Gastroesophageal sphincter (tissue), 4 donors: ENCODE measurements at regions not wholly inside any gene's neighbourhood (a gene's known extent, or its start where the extent isn't known, plus 50 kb on each side); places are given as distances from the start of the nearest gene placed in this dataset.

Source experiments
- ATAC-seq: fragments of 150-250 bp; one replicate; pipeline ENCODE4 v1.9.1; 2016; ENCODE audit warnings: mild to moderate bottlenecking, moderate library complexity
- H3K27ac ChIP-seq, 4 donors: fragments of 200-600 bp; sonication (generic) in 3 of 4; 1 replicate in 3 of 4; 2 replicates in 1 of 4; pipeline ENCODE4 v1.5.1; 2016 to 2019
- H3K27me3 ChIP-seq: fragments of 200-600 bp; sonication (generic); one replicate; pipeline ENCODE4 v1.5.1; 2019
- H3K36me3 ChIP-seq, 2 donors: fragments of 200-600 bp; sonication (generic); one replicate each; pipeline ENCODE4 v1.5.1; 2019; ENCODE audit warnings: control low read depth in 1 of 2
- H3K4me1 ChIP-seq, 3 donors: fragments of 200-600 bp; sonication (generic); 1 replicate in 2 of 3; 2 replicates in 1 of 3; pipeline ENCODE4 v1.5.1; 2016 to 2019; ENCODE audit warnings: control low read depth in 2 of 3
- H3K4me3 ChIP-seq, 2 donors: fragments of 200-600 bp; sonication (generic); one replicate each; pipeline ENCODE4 v1.5.1; 2019; ENCODE audit warnings: mild to moderate bottlenecking in 1 of 2, moderate library complexity in 1 of 2
- H3K9me3 ChIP-seq, 3 donors: fragments of 200-600 bp; sonication (generic); one replicate each; pipeline ENCODE4 v1.5.1; 2017 to 2019; ENCODE audit warnings: control low read depth in 2 of 3
- EP300 ChIP-seq: sonication (generic); formaldehyde crosslinking; IDR thresholded peaks from one replicate; pipeline ENCODE4 v1.6.1; 2017; ENCODE audit warnings: antibody characterized with exemption, mild to moderate bottlenecking
- POLR2A ChIP-seq, 2 donors: fragments of 450-650 bp; IDR thresholded peaks; one replicate each; pipeline ENCODE4 v1.6.1; 2017; ENCODE audit warnings: antibody characterized with exemption in 2 of 2, mild to moderate bottlenecking in 2 of 2, moderate library complexity in 1 of 2
- POLR2AphosphoS5 ChIP-seq: sonication (generic); formaldehyde crosslinking; IDR thresholded peaks from one replicate; pipeline ENCODE4 v1.6.1; 2017; ENCODE audit warnings: antibody characterized with exemption
- WGBS, 2 donors: methylation state at CpG; one replicate each; pipeline ENCODE4 v1.1.5; 2018; ENCODE audit warnings: low coverage in 1 of 2; 5-methylcytosine and 5-hydroxymethylcytosine counted together
- TF ChIP-seq, protein P1 (sequence below), 4 experiments: fragments of 200-600 bp in 2 of 4; fragments of 450-650 bp in 2 of 4; sonication (generic) in 1 of 4; IDR thresholded peaks; one replicate each; pipeline ENCODE4 v1.5.1; 2017 to 2019; ENCODE audit warnings: antibody characterized with exemption in 4 of 4, mild to moderate bottlenecking in 2 of 4, moderate library complexity in 2 of 4

DNA sequence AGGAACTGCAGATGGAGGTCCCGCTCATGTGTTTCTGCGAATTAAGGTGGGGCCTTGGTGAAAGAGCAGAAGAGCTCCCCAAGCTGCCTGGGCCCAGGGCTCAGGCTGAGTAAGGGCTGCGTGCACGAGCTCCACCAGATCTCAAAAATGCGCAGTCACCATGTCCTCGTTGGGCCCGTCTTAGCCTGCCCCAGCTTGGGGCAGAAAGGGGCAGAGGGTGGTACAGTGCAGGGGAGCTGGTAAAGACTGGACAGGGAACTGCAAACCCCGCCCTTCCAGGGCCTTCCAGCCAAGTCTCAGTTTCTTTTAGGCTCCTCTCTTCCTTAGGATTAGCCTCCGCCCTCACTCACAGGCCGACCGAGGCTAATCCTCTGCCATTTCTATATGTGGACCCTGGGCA lies 101.6 kb downstream of the FOXF2 start:
- ATAC-seq, result no peak
- Histone ChIP-seq H3K36me3 (no peaks in the 10 kb centered on the region), H3K4me3 (no peak overlapping the region), H3K27ac (no peak overlapping the region), H3K4me1 (no peaks in the 10 kb centered on the region), H3K27me3 (no peaks in the 10 kb centered on the region), H3K9me3 (peaks cover 0 to 7% (median 0%) of the 10 kb centered on the region in 3 donors)
- WGBS, 2 donors, result 93% methylated on average over 3 to 5 of the region's 11 CpGs
- TF ChIP-seq, protein P1, sequence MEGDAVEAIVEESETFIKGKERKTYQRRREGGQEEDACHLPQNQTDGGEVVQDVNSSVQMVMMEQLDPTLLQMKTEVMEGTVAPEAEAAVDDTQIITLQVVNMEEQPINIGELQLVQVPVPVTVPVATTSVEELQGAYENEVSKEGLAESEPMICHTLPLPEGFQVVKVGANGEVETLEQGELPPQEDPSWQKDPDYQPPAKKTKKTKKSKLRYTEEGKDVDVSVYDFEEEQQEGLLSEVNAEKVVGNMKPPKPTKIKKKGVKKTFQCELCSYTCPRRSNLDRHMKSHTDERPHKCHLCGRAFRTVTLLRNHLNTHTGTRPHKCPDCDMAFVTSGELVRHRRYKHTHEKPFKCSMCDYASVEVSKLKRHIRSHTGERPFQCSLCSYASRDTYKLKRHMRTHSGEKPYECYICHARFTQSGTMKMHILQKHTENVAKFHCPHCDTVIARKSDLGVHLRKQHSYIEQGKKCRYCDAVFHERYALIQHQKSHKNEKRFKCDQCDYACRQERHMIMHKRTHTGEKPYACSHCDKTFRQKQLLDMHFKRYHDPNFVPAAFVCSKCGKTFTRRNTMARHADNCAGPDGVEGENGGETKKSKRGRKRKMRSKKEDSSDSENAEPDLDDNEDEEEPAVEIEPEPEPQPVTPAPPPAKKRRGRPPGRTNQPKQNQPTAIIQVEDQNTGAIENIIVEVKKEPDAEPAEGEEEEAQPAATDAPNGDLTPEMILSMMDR (IDR thresholded peaks at IDR 0.05), result no peak
- no peak for TF ChIP-seq POLR2A (IDR thresholded peaks at IDR 0.05)
- TF ChIP-seq POLR2AphosphoS5, result no peak
- TF ChIP-seq EP300, result no peak

- 66 to 79% methylated on average over 4 to 7 of the region's 10 CpGs for WGBS, 2 donors
- H3K9me3 ChIP-seq, result peaks cover 0 to 10% (median 0%) of the 10 kb centered on the region in 3 donors
- no peaks in the 10 kb centered on the region for H3K36me3 ChIP-seq
- no peaks in the 10 kb centered on the region for H3K4me1 ChIP-seq
- no peak overlapping the region for H3K27ac ChIP-seq
- TF ChIP-seq EP300 (no peak), POLR2A (IDR thresholded peaks at IDR 0.05) (no peak), POLR2AphosphoS5 (no peak)
- TF ChIP-seq, protein P1 (IDR thresholded peaks at IDR 0.05), result no peak
- no peak overlapping the region for H3K4me3 ChIP-seq
- no peak for ATAC-seq
- no peaks in the 10 kb centered on the region for H3K27me3 ChIP-seq
Observed at GRCh38 chr6:1491591-1492319, 102.4 kb downstream of the FOXF2 start.

- Histone ChIP-seq H3K4me3 (no peak overlapping the region), H3K27ac (no peak overlapping the region), H3K36me3 (no peaks in the 10 kb centered on the region), H3K9me3 (peaks cover 0 to 10% (median 0%) of the 10 kb centered on the region in 3 donors), H3K27me3 (no peaks in the 10 kb centered on the region), H3K4me1 (peaks cover 0 to 6% (median 0%) of the 10 kb centered on the region in 3 donors)
- ATAC-seq, result no peak
- 78 to 89% methylated on average over 4 of the region's 9 CpGs for WGBS, 2 donors
- no peak for TF ChIP-seq POLR2A (IDR thresholded peaks at IDR 0.05)
- TF ChIP-seq POLR2AphosphoS5, result no peak
- TF ChIP-seq EP300, result no peak
- TF ChIP-seq, protein P1 (IDR thresholded peaks at IDR 0.05), result no peak
Observed at GRCh38 chr6:1494671-1495070, 105.3 kb downstream of the FOXF2 start.

GRCh38 chr6:1495344-1495743 lies 106.0 kb downstream of the FOXF2 start:
- H3K9me3 ChIP-seq, result peaks cover 0 to 10% (median 0%) of the 10 kb centered on the region in 3 donors
- H3K36me3 ChIP-seq, result no peaks in the 10 kb centered on the region
- H3K4me1 ChIP-seq, result peaks cover 0 to 6% (median 0%) of the 10 kb centered on the region in 3 donors
- TF ChIP-seq, protein P1 (IDR thresholded peaks at IDR 0.05), result no peak
- no peak for TF ChIP-seq EP300
- H3K27me3 ChIP-seq, result no peaks in the 10 kb centered on the region
- ATAC-seq, result no peak
- H3K4me3 ChIP-seq, result no peak overlapping the region
- no peak overlapping the region for H3K27ac ChIP-seq
- WGBS, 2 donors, result 100% methylated on average over 2 to 3 of the region's 4 CpGs

DNA sequence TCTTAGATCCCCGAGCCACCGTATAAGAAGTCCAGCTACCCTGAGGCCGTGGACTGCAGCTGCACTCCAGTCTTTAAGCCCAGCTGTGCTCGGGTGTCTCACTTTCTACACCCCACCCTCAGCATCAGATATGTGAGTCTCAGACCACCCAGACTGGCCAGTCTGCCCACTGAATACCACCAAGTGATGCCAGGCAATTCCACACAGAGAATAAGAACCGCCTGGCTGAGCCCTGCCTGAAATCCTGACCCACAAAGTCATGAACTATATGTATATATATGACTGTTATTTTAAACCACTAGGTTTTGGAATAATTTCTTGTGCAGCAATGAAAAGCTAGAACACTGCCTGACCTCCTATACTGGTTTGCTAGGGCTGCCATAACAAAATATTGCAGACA lies 106.7 kb downstream of the FOXF2 start:
- Histone ChIP-seq H3K4me1 (peaks cover 0 to 6% (median 0%) of the 10 kb centered on the region in 3 donors), H3K36me3 (no peaks in the 10 kb centered on the region), H3K27me3 (no peaks in the 10 kb centered on the region), H3K9me3 (peaks cover 0 to 10% (median 0%) of the 10 kb centered on the region in 3 donors), H3K27ac (no peak overlapping the region), H3K4me3 (no peak overlapping the region)
- TF ChIP-seq POLR2A (IDR thresholded peaks at IDR 0.05) (no peak), EP300 (no peak), POLR2AphosphoS5 (no peak)
- TF ChIP-seq, protein P1 (IDR thresholded peaks at IDR 0.05), result no peak
- ATAC-seq, result no peak
- WGBS, 2 donors, result 14 to 83% methylated on average over 1 of the region's 5 CpGs
